ENCODE measurements at regions not wholly inside any gene's neighbourhood (a gene's known extent, or its start where the extent isn't known, plus 50 kb on each side); places are given as distances from the start of the nearest gene placed in this dataset.

GRCh38 chr10:21203473-21204107 is 306.5 kb upstream of the NEBL start:
- DNase-seq (ENCODE audit: low read depth): no peak

GRCh38 chr10:21202776-21203462 is 305.8 kb upstream of the NEBL start:
- DNase-seq (ENCODE audit: low read depth): no peak

- DNase-seq (ENCODE audit: low read depth): no peak
These were observed 302.4 kb upstream of the NEBL start for GRCh38 chr10:21199501-21199900.

- no peak for DNase-seq (ENCODE audit: low read depth)
These were observed 300.7 kb upstream of the NEBL start for GRCh38 chr10:21197838-21198237.

- DNase-seq (ENCODE audit: low read depth): no peak
These were observed 299.8 kb upstream of the NEBL start for GRCh38 chr10:21196822-21197395.

GRCh38 chr10:21195252-21195651 is 298.1 kb upstream of the NEBL start:
- DNase-seq (ENCODE audit: low read depth): no peak

GRCh38 chr10:21194510-21194993 is 297.4 kb upstream of the NEBL start:
- no peak for DNase-seq (ENCODE audit: low read depth)

GRCh38 chr10:21193196-21193595 is 296.1 kb upstream of the NEBL start:
- no peak for DNase-seq (ENCODE audit: low read depth)

GRCh38 chr10:21191512-21191911 is 294.4 kb upstream of the NEBL start:
- no peak for DNase-seq (ENCODE audit: low read depth)

GRCh38 chr10:21184984-21185383 is 287.9 kb upstream of the NEBL start:
- DNase-seq (ENCODE audit: low read depth): no peak

GRCh38 chr10:21184216-21184615 is 287.1 kb upstream of the NEBL start:
- DNase-seq (ENCODE audit: low read depth): no peak

GRCh38 chr10:21183025-21183424 is 285.9 kb upstream of the NEBL start:
- no peak for DNase-seq (ENCODE audit: low read depth)

GRCh38 chr10:21181451-21181850 is 284.3 kb upstream of the NEBL start:
- DNase-seq (ENCODE audit: low read depth): no peak

GRCh38 chr10:21180604-21181003 is 283.5 kb upstream of the NEBL start:
- no peak for DNase-seq (ENCODE audit: low read depth)

- no peak for DNase-seq (ENCODE audit: low read depth)
These were observed 279.9 kb upstream of the NEBL start for GRCh38 chr10:21176934-21177480.

- no peak for DNase-seq (ENCODE audit: low read depth)
These were observed 278.7 kb upstream of the NEBL start for GRCh38 chr10:21175797-21176196.

GRCh38 chr10:21174715-21175495 is 277.8 kb upstream of the NEBL start:
- no peak for DNase-seq (ENCODE audit: low read depth)

GRCh38 chr10:21173802-21174714 is 276.9 kb upstream of the NEBL start:
- no peak for DNase-seq (ENCODE audit: low read depth)

GRCh38 chr10:21172930-21173801 is 276.1 kb upstream of the NEBL start:
- DNase-seq (ENCODE audit: low read depth): no peak

- no peak for DNase-seq (ENCODE audit: low read depth)
These were observed 275.4 kb upstream of the NEBL start for GRCh38 chr10:21172542-21172929.

Data from stimulated activated CD8-positive, alpha-beta memory T cell treated with anti-CD3 and anti-CD28 coated beads, Interleukin-12 subunit alpha, Interleukin-12 subunit beta, amount 100 ng/mL, for 1 hour (primary cell).